ENCODE measurements at regions not wholly inside any gene's neighbourhood (a gene's known extent, or its start where the extent isn't known, plus 50 kb on each side); places are given as distances from the start of the nearest gene placed in this dataset.

- H4K91ac ChIP-seq (ENCODE audit: insufficient read length, low read depth, low read length), result no peak overlapping the region
- H3K4me1 ChIP-seq (ENCODE audit: insufficient read depth, low read length), result no peaks in the 10 kb centered on the region
- Mint-ChIP-seq H3K4me1 (peaks cover 0 to 3% of the 10 kb centered on the region in 2 experiments; a peak in 2 of 4 replicates), H3K9me3 (peaks cover 6 to 7% of the 10 kb centered on the region in 2 experiments; a peak in 3 of 5 replicates), H3K27ac (no peak overlapping the region), H3K27me3 (ENCODE audit: low read depth) (peaks cover 2% of the 10 kb centered on the region; the same call in 1 of the 2 replicates), H3K4me3 (no peak overlapping the region), H3K36me3 (ENCODE audit: insufficient read depth in 1 of 3, low read depth in 3 of 3) (peaks cover 0 to 8% (median 0%) of the 10 kb centered on the region in 3 experiments; a peak in 2 of 7 replicates)
- no peaks in the 10 kb centered on the region for H3K79me2 ChIP-seq (ENCODE audit: insufficient read depth, low read length)
- H3K14ac ChIP-seq (ENCODE audit: insufficient read depth, low read length), result no peak overlapping the region
- no peak overlapping the region for H2BK15ac ChIP-seq (ENCODE audit: low read depth, low read length)
- H3K18ac ChIP-seq (ENCODE audit: insufficient read length, low read depth, low read length), result no peak overlapping the region
- H3K79me1 ChIP-seq (ENCODE audit: insufficient read depth, low read depth, low read length, poor library complexity, severe bottlenecking), result no peaks in the 10 kb centered on the region
- no peaks in the 10 kb centered on the region for H3K23me2 ChIP-seq (ENCODE audit: insufficient read length, low read depth, low read length, poor library complexity, severe bottlenecking)
- no peak overlapping the region for H3T11ph ChIP-seq (ENCODE audit: low read length)
- no peak overlapping the region for H2BK5ac ChIP-seq (ENCODE audit: insufficient read length, low read length)
- peaks cover 11% of the 10 kb centered on the region for H3K9me3 ChIP-seq (ENCODE audit: control insufficient read depth, low read depth, low read length)
- WGBS (ENCODE audit: extremely low coverage, insufficient read length, low lambda C conversion rate), result no CpG with 5 or more reads among the region's 2 CpGs
- no peak for DNase-seq
- H2AFZ ChIP-seq (ENCODE audit: low read length), result no peak overlapping the region
- no peak overlapping the region for H3K4ac ChIP-seq (ENCODE audit: low read depth, low read length)
- no peaks in the 10 kb centered on the region for H4K20me1 ChIP-seq (ENCODE audit: control insufficient read depth, insufficient read depth, insufficient read length)
- H2BK12ac ChIP-seq (ENCODE audit: insufficient read length, low read depth, low read length), result no peak overlapping the region
- H2AK5ac ChIP-seq (ENCODE audit: insufficient read length, low read length), result no peak overlapping the region
- H3K27ac ChIP-seq (ENCODE audit: insufficient read length, low read depth, low read length), result no peak overlapping the region
- no peak overlapping the region for H3K23ac ChIP-seq (ENCODE audit: insufficient read length, low read depth, low read length)
- no peak overlapping the region for H4K5ac ChIP-seq (ENCODE audit: insufficient read length, low read depth, low read length)
- no peak overlapping the region for H2BK120ac ChIP-seq (ENCODE audit: low read depth, low read length, poor library complexity, severe bottlenecking)
- no peaks in the 10 kb centered on the region for H3K27me3 ChIP-seq (ENCODE audit: insufficient read depth, low read length)
- no peak overlapping the region for H2BK20ac ChIP-seq (ENCODE audit: low read depth, low read length, poor library complexity, severe bottlenecking)
- no peak overlapping the region for H4K8ac ChIP-seq (replicated peaks; ENCODE audit: insufficient read length, low read depth, low read length)
- H3K4me2 ChIP-seq (ENCODE audit: insufficient read depth, insufficient read length, low read length), result no peak overlapping the region
- H3K56ac ChIP-seq (ENCODE audit: insufficient read length, low read depth, low read length), result no peak overlapping the region
- TF ChIP-seq, protein P1, sequence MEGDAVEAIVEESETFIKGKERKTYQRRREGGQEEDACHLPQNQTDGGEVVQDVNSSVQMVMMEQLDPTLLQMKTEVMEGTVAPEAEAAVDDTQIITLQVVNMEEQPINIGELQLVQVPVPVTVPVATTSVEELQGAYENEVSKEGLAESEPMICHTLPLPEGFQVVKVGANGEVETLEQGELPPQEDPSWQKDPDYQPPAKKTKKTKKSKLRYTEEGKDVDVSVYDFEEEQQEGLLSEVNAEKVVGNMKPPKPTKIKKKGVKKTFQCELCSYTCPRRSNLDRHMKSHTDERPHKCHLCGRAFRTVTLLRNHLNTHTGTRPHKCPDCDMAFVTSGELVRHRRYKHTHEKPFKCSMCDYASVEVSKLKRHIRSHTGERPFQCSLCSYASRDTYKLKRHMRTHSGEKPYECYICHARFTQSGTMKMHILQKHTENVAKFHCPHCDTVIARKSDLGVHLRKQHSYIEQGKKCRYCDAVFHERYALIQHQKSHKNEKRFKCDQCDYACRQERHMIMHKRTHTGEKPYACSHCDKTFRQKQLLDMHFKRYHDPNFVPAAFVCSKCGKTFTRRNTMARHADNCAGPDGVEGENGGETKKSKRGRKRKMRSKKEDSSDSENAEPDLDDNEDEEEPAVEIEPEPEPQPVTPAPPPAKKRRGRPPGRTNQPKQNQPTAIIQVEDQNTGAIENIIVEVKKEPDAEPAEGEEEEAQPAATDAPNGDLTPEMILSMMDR (conservative IDR thresholded peaks at IDR 0.05), result no peak
- H3K9ac ChIP-seq (ENCODE audit: extremely low read depth, insufficient read length, low read length), result no peak overlapping the region
Measured at GRCh38 chr5:5586721-5587120, 164.2 kb downstream of the ICE1 start.
